Loucy (cell line): ENCODE measurements at regions not wholly inside any gene's neighbourhood (a gene's known extent, or its start where the extent isn't known, plus 50 kb on each side); places are given as distances from the start of the nearest gene placed in this dataset.

Experiments used
- H2AFZ ChIP-seq: fragments of 200-600 bp; sonication (generic); 2 replicates; pipeline ENCODE4 v1.6.0; 2016; ENCODE audit warnings: antibody characterized with exemption, mild to moderate bottlenecking, low read length, moderate library complexity
- H3F3A ChIP-seq: fragments of 200-600 bp; 2 replicates; pipeline ENCODE4 v1.6.0; 2016; ENCODE audit warnings: antibody characterized with exemption, low read depth, mild to moderate bottlenecking
- H3K27me3 ChIP-seq: fragments of 200-600 bp; sonication (generic); 2 replicates; pipeline ENCODE4 v1.6.1; 2014; ENCODE audit warnings: low read length, mild to moderate bottlenecking; ENCODE audit not compliant: insufficient read depth, poor library complexity, severe bottlenecking
- H3K36me3 ChIP-seq: fragments of 200-600 bp; sonication (generic); 2 replicates; pipeline ENCODE4 v1.6.1; 2016; ENCODE audit warnings: low read length; ENCODE audit not compliant: insufficient read depth
- H3K4me1 ChIP-seq: fragments of 200-600 bp; sonication (generic); 2 replicates; pipeline ENCODE4 v1.5.1; 2014; ENCODE audit warnings: low read length, mild to moderate bottlenecking; ENCODE audit not compliant: insufficient read depth, poor library complexity, severe bottlenecking
- H3K4me2 ChIP-seq: fragments of 200-600 bp; sonication (generic); 2 replicates; pipeline ENCODE4 v1.6.0; 2014; ENCODE audit warnings: antibody characterized with exemption, low read length, low read depth, mild to moderate bottlenecking; ENCODE audit not compliant: poor library complexity, severe bottlenecking
- H3K4me3 ChIP-seq: fragments of 200-600 bp; sonication (generic); 2 replicates; pipeline ENCODE4 v1.5.1; 2014; ENCODE audit warnings: low read length, mild to moderate bottlenecking, mixed read lengths; ENCODE audit not compliant: poor library complexity, severe bottlenecking
- H3K79me2 ChIP-seq: fragments of 200-600 bp; sonication (generic); 2 replicates; pipeline ENCODE4 v1.6.1; 2014; ENCODE audit warnings: low read length; ENCODE audit not compliant: insufficient read depth
- H3K9ac ChIP-seq: fragments of 200-600 bp; sonication (generic); 2 replicates; pipeline ENCODE4 v1.6.0; 2014; ENCODE audit warnings: mild to moderate bottlenecking, low read depth, low read length, moderate library complexity; ENCODE audit not compliant: poor library complexity, severe bottlenecking
- H3K9me2 ChIP-seq: fragments of 200-600 bp; sonication (generic); replicated peaks from 2 replicates; pipeline ENCODE4 v1.6.1; 2016; ENCODE audit warnings: low read depth, low read length, mixed read lengths
- H3K9me3 ChIP-seq: fragments of 200-600 bp; sonication (generic); 2 replicates; pipeline ENCODE4 v1.6.1; 2014; ENCODE audit warnings: mild to moderate bottlenecking, antibody characterized with exemption, low read length, low read depth; ENCODE audit not compliant: insufficient read depth
- H4K20me1 ChIP-seq: fragments of 200-600 bp; sonication (generic); 2 replicates; pipeline ENCODE4 v1.6.0; 2014; ENCODE audit warnings: antibody characterized with exemption, low read length, mild to moderate bottlenecking; ENCODE audit not compliant: insufficient read depth, poor library complexity, severe bottlenecking
- CTCF ChIP-seq: fragments of 200-600 bp; sonication (generic); conservative IDR thresholded peaks from 2 replicates; pipeline ENCODE4 v1.5.1; 2014; ENCODE audit warnings: mild to moderate bottlenecking, antibody characterized with exemption, low read length
- EZH2phosphoT487 ChIP-seq: fragments of 200-600 bp; IDR thresholded peaks from 2 replicates; pipeline ENCODE4 v1.6.1; 2018; ENCODE audit warnings: antibody characterized with exemption, mild to moderate bottlenecking, moderate library complexity, borderline replicate concordance

- H4K20me1 ChIP-seq = no peaks in the 10 kb centered on the region
- H3K36me3 ChIP-seq = no peaks in the 10 kb centered on the region
- H3K4me3 ChIP-seq = no peak overlapping the region
- H3F3A ChIP-seq = no peaks in the 10 kb centered on the region
- H3K4me1 ChIP-seq = no peaks in the 10 kb centered on the region
- TF ChIP-seq CTCF (no peak), EZH2phosphoT487 (no peak)
- H3K79me2 ChIP-seq = no peaks in the 10 kb centered on the region
- H2AFZ ChIP-seq = no peak overlapping the region
- no peaks in the 10 kb centered on the region for H3K27me3 ChIP-seq
- no peaks in the 10 kb centered on the region for H3K9me2 ChIP-seq
- H3K9ac ChIP-seq = no peak overlapping the region
- no peak overlapping the region for H3K4me2 ChIP-seq
- peaks cover 10% of the 10 kb centered on the region; the same call in 1 of the 2 replicates for H3K9me3 ChIP-seq
These were observed 167.6 kb upstream of the SALL3 start for GRCh38 chr18:78812067-78812466.

GRCh38 chr18:78813156-78813555 is 166.5 kb upstream of the SALL3 start:
- H3K9me3 ChIP-seq = peaks cover 8% of the 10 kb centered on the region; the same call in 1 of the 2 replicates
- no peaks in the 10 kb centered on the region for H3F3A ChIP-seq
- H3K4me3 ChIP-seq = no peak overlapping the region
- H3K79me2 ChIP-seq = no peaks in the 10 kb centered on the region
- no peak overlapping the region for H2AFZ ChIP-seq
- H4K20me1 ChIP-seq = no peaks in the 10 kb centered on the region
- TF ChIP-seq CTCF (no peak), EZH2phosphoT487 (no peak)
- no peaks in the 10 kb centered on the region for H3K9me2 ChIP-seq
- no peaks in the 10 kb centered on the region for H3K36me3 ChIP-seq
- H3K27me3 ChIP-seq = no peaks in the 10 kb centered on the region
- H3K4me1 ChIP-seq = no peaks in the 10 kb centered on the region
- no peak overlapping the region for H3K9ac ChIP-seq
- H3K4me2 ChIP-seq = no peak overlapping the region

DNA sequence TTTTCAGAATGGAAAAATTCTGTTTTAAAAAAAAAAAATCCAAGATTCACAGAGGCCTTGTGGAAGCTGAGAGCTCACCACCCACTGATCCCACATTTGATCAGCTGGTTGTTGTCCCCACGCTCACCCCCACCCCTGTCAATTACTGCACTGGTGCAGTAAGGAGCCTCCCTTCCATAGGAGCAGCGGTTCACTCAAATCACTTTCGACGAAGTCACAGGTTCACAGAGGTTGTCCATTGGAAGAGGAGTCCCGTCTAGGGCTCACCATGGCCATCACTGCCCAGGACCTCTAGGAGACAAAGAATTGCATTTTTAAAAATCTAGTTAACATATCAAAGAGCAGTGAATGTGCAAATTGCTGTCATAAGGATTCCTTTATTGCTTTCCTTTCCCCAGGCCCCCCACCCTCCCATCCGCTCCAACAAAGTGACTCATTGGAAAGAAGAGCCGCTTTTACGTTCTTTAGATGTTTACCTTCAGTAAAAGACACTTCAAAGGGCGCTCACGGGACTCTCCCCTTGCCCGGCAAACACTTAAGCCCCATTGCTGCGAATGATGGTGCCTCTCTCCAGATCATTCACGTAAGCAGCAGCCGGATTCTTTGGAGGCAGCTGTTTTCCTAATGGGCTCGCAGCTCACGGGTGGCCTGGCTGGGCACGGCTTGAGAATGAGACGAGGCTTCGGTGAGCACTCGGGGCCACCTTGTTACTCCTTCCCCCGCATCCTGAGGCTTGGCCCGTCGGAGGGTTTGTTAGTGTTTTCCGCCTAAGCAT is 165.5 kb upstream of the SALL3 start:
- H4K20me1 ChIP-seq = no peaks in the 10 kb centered on the region
- no peaks in the 10 kb centered on the region for H3K27me3 ChIP-seq
- no peak overlapping the region for H3K9ac ChIP-seq
- no peaks in the 10 kb centered on the region for H3K4me1 ChIP-seq
- peaks cover 5% of the 10 kb centered on the region; the same call in 1 of the 2 replicates for H3K9me3 ChIP-seq
- H3K36me3 ChIP-seq = no peaks in the 10 kb centered on the region
- no peaks in the 10 kb centered on the region for H3K9me2 ChIP-seq
- TF ChIP-seq CTCF (no peak), EZH2phosphoT487 (no peak)
- H2AFZ ChIP-seq = no peak overlapping the region
- H3K4me3 ChIP-seq = no peak overlapping the region
- no peaks in the 10 kb centered on the region for H3F3A ChIP-seq
- H3K4me2 ChIP-seq = no peak overlapping the region
- H3K79me2 ChIP-seq = no peaks in the 10 kb centered on the region
